Type B pancreatic cell (in vitro differentiated cells): ENCODE measurements at regions not wholly inside any gene's neighbourhood (a gene's known extent, or its start where the extent isn't known, plus 50 kb on each side); places are given as distances from the start of the nearest gene placed in this dataset.

Experiments
- DNase-seq: peaks from one replicate; pipeline ENCODE4 v3.0.0; 2021; ENCODE audit warnings: mixed read lengths; ENCODE audit not compliant: unreplicated experiment; ENCODE audit errors: extremely low spot score
- H3K27ac Mint-ChIP-seq: 2 replicates; pipeline ENCODE4 v1.8.0; 2021; ENCODE audit warnings: mild to moderate bottlenecking, mixed read lengths
- H3K27me3 Mint-ChIP-seq: 2 replicates; pipeline ENCODE4 v1.8.0; 2021; ENCODE audit warnings: mixed read lengths
- H3K36me3 Mint-ChIP-seq: 2 replicates; pipeline ENCODE4 v1.8.0; 2021; ENCODE audit warnings: mixed read lengths
- H3K4me1 Mint-ChIP-seq: one replicate; pipeline ENCODE4 v1.8.0; 2021; ENCODE audit warnings: mixed read lengths; ENCODE audit not compliant: unreplicated experiment
- H3K4me3 Mint-ChIP-seq: 2 replicates; pipeline ENCODE4 v1.8.0; 2021; ENCODE audit warnings: mild to moderate bottlenecking, mixed read lengths
- H3K9me3 Mint-ChIP-seq: 2 replicates; pipeline ENCODE4 v1.8.0; 2021; ENCODE audit warnings: mixed read lengths
- CTCF ChIP-seq: fragments of 200-600 bp; sonication (generic); conservative IDR thresholded peaks from 2 replicates; pipeline ENCODE4 v1.5.0; 2021; ENCODE audit warnings: antibody characterized with exemption, mild to moderate bottlenecking

DNA sequence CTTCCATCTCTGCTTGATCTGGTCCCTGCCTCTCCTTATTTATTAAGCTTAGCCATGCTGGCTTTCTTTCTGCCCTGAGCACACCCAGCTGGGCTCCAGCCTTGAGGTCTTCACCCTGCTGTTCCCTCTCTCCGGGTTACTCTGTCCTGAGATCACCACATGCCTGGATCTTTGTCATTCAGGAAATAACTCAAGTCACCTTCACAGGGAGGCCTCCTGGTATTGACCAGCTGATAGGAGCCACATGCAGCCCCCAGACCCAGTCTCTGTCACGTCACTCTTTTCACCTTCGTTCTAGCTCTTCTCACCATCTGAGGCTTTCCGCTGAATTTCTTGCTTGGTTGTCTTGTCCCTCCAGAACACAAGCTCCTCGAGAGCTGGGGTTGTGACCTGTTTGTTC lies 114.4 kb downstream of the TSN start:
- Mint-ChIP-seq H3K27me3 (peaks cover 25% of the 10 kb centered on the region), H3K36me3 (no peaks in the 10 kb centered on the region), H3K9me3 (no peaks in the 10 kb centered on the region), H3K27ac (no peak overlapping the region), H3K4me3 (no peak overlapping the region), H3K4me1 (peaks cover 24% of the 10 kb centered on the region)
- TF ChIP-seq CTCF, result no peak
- DNase-seq, result no peak

DNA sequence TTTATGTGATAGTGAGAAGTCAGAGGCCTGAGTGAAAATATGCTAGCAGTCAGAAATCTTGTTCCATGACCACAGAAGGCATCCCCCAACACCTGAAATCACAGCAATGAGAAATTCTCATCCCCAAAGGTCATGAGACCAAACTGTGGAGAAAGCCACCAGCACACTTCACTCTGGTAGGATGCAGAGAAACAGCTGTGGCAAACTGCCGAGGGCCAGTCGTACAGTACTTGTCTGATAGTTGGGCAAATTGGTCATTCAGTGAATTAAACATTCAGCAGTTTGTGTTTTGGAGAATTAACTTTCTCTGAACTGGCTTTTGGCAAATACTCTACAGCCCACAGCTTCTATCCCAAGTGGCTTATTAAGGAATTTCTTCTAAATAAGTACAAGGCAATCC lies 117.2 kb downstream of the TSN start:
- Mint-ChIP-seq H3K36me3 (no peaks in the 10 kb centered on the region), H3K27me3 (peaks cover 23% of the 10 kb centered on the region), H3K9me3 (no peaks in the 10 kb centered on the region), H3K4me3 (no peak overlapping the region), H3K4me1 (peaks cover 24% of the 10 kb centered on the region), H3K27ac (no peak overlapping the region)
- DNase-seq, result no peak
- TF ChIP-seq CTCF, result no peak

- peaks cover 20% of the 10 kb centered on the region for H3K27me3 Mint-ChIP-seq
- H3K36me3 Mint-ChIP-seq, result no peaks in the 10 kb centered on the region
- H3K27ac Mint-ChIP-seq, result no peak overlapping the region
- H3K9me3 Mint-ChIP-seq, result no peaks in the 10 kb centered on the region
- no peak overlapping the region for H3K4me3 Mint-ChIP-seq
- no peak for TF ChIP-seq CTCF
- peaks cover 24% of the 10 kb centered on the region for H3K4me1 Mint-ChIP-seq
- no peak for DNase-seq
Observed at GRCh38 chr2:121873864-121874263, 118.4 kb downstream of the TSN start.

GRCh38 chr2:121875585-121876185 lies 120.2 kb downstream of the TSN start:
- Mint-ChIP-seq H3K9me3 (no peaks in the 10 kb centered on the region), H3K4me1 (peaks cover 12% of the 10 kb centered on the region), H3K36me3 (no peaks in the 10 kb centered on the region), H3K27me3 (peaks cover 14% of the 10 kb centered on the region), H3K4me3 (no peak overlapping the region), H3K27ac (no peak overlapping the region)
- TF ChIP-seq CTCF, result no peak
- DNase-seq, result no peak

- no peaks in the 10 kb centered on the region for H3K36me3 Mint-ChIP-seq
- DNase-seq, result no peak
- TF ChIP-seq CTCF, result no peak
- no peak overlapping the region for H3K4me3 Mint-ChIP-seq
- H3K27ac Mint-ChIP-seq, result no peak overlapping the region
- H3K4me1 Mint-ChIP-seq, result peaks cover 7% of the 10 kb centered on the region
- H3K9me3 Mint-ChIP-seq, result no peaks in the 10 kb centered on the region
- H3K27me3 Mint-ChIP-seq, result peaks cover 9% of the 10 kb centered on the region
Observed at GRCh38 chr2:121877366-121877765, 121.9 kb downstream of the TSN start.

DNA sequence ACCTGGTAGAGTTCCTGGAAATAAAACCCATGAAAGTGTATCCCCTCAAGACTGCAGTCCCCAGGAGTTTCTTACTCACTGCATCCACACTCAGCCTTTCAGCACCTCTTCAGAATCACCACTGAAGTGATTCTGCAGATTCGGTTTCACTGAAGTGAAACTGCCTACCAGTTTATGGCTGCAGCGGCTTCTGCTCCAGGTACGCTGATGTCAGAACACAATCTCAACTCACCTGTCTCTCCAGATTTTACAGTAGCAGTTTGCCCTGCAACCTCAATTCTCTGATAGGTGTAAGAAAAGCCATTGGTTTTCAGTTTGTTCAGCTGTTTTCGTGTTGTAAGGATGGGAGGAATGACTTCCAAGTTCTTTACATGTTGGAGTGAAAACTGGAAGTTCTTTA lies 124.8 kb downstream of the TSN start:
- TF ChIP-seq CTCF, result no peak
- H3K9me3 Mint-ChIP-seq, result no peaks in the 10 kb centered on the region
- H3K4me1 Mint-ChIP-seq, result peaks cover 8% of the 10 kb centered on the region
- no peak overlapping the region for H3K4me3 Mint-ChIP-seq
- H3K36me3 Mint-ChIP-seq, result no peaks in the 10 kb centered on the region
- H3K27ac Mint-ChIP-seq, result no peak overlapping the region
- DNase-seq, result no peak
- peaks cover 8% of the 10 kb centered on the region for H3K27me3 Mint-ChIP-seq
